A549 (cell line): ENCODE measurements at regions not wholly inside any gene's neighbourhood (a gene's known extent, or its start where the extent isn't known, plus 50 kb on each side); places are given as distances from the start of the nearest gene placed in this dataset.

Source experiments
- ATAC-seq, 2 experiments: fragments of 200-7000 bp in 1 of 2; fragments of >200 bp in 1 of 2; cut with Nextera tagmentation in 1 of 2; cut with Tn5 transposase in 1 of 2; 3 replicates each; pipeline versions ENCODE4 v1.8.0 to v1.9.1; 2018 to 2020; ENCODE audit warnings: mild to moderate bottlenecking in 1 of 2, moderate library complexity in 1 of 2
- CTCF ChIA-PET: fragments of 300-600 bp; sonication (Branson Sonifier 250); formaldehyde crosslinking; extraction: SDS; loops from one replicate; lab custom pipeline; 2021; ENCODE audit warnings: antibody characterized with exemption, inconsistent platforms; lab: Yijun Ruan, JAX
- POLR2A ChIA-PET: fragments of 350-600 bp; formaldehyde crosslinking; extraction: SDS; loops from one replicate; lab custom pipeline; 2021; ENCODE audit warnings: antibody characterized with exemption, inconsistent platforms; lab: Yijun Ruan, JAX
- DNase-seq, 2 experiments: peaks; one replicate each; pipeline versions ENCODE4 v3.0.0 to v3.0.0-alpha.2; 2011 to 2016; ENCODE audit warnings: low read depth in 1 of 2, low spot score in 1 of 2
- FAIRE-seq: peaks from 2 replicates; lab custom pipeline; 2011; peaks lifted over from hg19 to GRCh38; lab: Jason Lieb, UNC
- H3K27ac ChIP-seq, 2 experiments: fragments of >200 bp; sonication (Bioruptor Twin); formaldehyde crosslinking; 3 replicates each; pipeline ENCODE4 v1.5.1; 2016 to 2017
- H3K4me1 ChIP-seq: fragments of >200 bp; sonication (Bioruptor Twin); formaldehyde crosslinking; 3 replicates; pipeline ENCODE4 v1.6.1; 2016
- H3K4me2 ChIP-seq: fragments of >200 bp; sonication (Bioruptor Twin); formaldehyde crosslinking; 3 replicates; pipeline ENCODE4 v1.6.1; 2016
- H3K4me3 ChIP-seq: fragments of >200 bp; sonication (Bioruptor Twin); formaldehyde crosslinking; 3 replicates; pipeline ENCODE4 v1.5.1; 2016
- H3K9me3 ChIP-seq: fragments of >200 bp; sonication (Bioruptor Twin); formaldehyde crosslinking; 3 replicates; pipeline ENCODE4 v1.6.1; 2016
- CBX2 ChIP-seq: fragments of 200-600 bp; sonication (generic); IDR thresholded peaks from 2 replicates; pipeline ENCODE4 v1.6.1; 2016; ENCODE audit warnings: low read depth, mild to moderate bottlenecking, borderline replicate concordance
- CBX8 ChIP-seq: fragments of 200-600 bp; sonication (generic); IDR thresholded peaks from 2 replicates; pipeline ENCODE4 v1.6.1; 2016
- CHD4 ChIP-seq: fragments of 200-600 bp; sonication (generic); IDR thresholded peaks from 2 replicates; pipeline ENCODE4 v1.6.1; 2016; ENCODE audit warnings: antibody characterized with exemption, mild to moderate bottlenecking, borderline replicate concordance
- EHMT2 ChIP-seq: fragments of 200-600 bp; sonication (generic); IDR thresholded peaks from 2 replicates; pipeline ENCODE4 v1.6.1; 2016; ENCODE audit warnings: antibody characterized with exemption, low read depth, mild to moderate bottlenecking, moderate library complexity
- ESRRA ChIP-seq: fragments of 150-350 bp; IDR thresholded peaks from 2 replicates; pipeline ENCODE4 v1.6.1; 2014; ENCODE audit warnings: mild to moderate bottlenecking, low read length, borderline replicate concordance
- FOSB ChIP-seq: fragments of 250-450 bp; sonication (Bioruptor Pico); IDR thresholded peaks from 2 replicates; pipeline ENCODE4 v1.5.0; 2020; ENCODE audit warnings: mild to moderate bottlenecking, moderate library complexity
- FOSL2 ChIP-seq, 2 experiments: fragments of 450-650 bp in 1 of 2; fragments of >200 bp in 1 of 2; sonication (Bioruptor Twin) in 1 of 2; formaldehyde crosslinking; IDR thresholded peaks; 2 replicates each; pipeline versions ENCODE4 v1.5.0 to v1.6.1; 2016 to 2020; ENCODE audit warnings: mild to moderate bottlenecking in 1 of 2, moderate library complexity in 1 of 2
- FOXS1 ChIP-seq: fragments of 250-450 bp; sonication (Bioruptor Pico); IDR thresholded peaks from 2 replicates; pipeline ENCODE4 v1.5.0; 2020; ENCODE audit warnings: mild to moderate bottlenecking, moderate library complexity
- GATA3 ChIP-seq: IDR thresholded peaks from 2 replicates; pipeline ENCODE4 v1.6.1; 2012; ENCODE audit warnings: borderline replicate concordance
- HOXB5 ChIP-seq: fragments of 250-450 bp; sonication (Bioruptor Pico); IDR thresholded peaks from 2 replicates; pipeline ENCODE4 v1.5.0; 2020; ENCODE audit warnings: mild to moderate bottlenecking, moderate library complexity
- MYC ChIP-seq: IDR thresholded peaks from 2 replicates; pipeline ENCODE4 v1.6.1; 2012; ENCODE audit warnings: mild to moderate bottlenecking, inconsistent platforms, low read length, improper control_type of control experiment, borderline replicate concordance
- NPAS2 ChIP-seq: fragments of 250-450 bp; sonication (Bioruptor Pico); IDR thresholded peaks from 2 replicates; pipeline ENCODE4 v1.8.0; 2022; ENCODE audit warnings: mild to moderate bottlenecking, moderate library complexity, borderline replicate concordance
- RARB ChIP-seq: fragments of 250-450 bp; sonication (Bioruptor Pico); IDR thresholded peaks from 2 replicates; pipeline ENCODE4 v1.8.0; 2021; ENCODE audit warnings: mild to moderate bottlenecking, moderate library complexity
- RFX5 ChIP-seq: fragments of 450-650 bp; IDR thresholded peaks from 2 replicates; pipeline ENCODE4 v1.7.1; 2014; ENCODE audit warnings: antibody characterized with exemption, mild to moderate bottlenecking, moderate library complexity
- RNF2 ChIP-seq: fragments of 200-600 bp; sonication (generic); IDR thresholded peaks from 2 replicates; pipeline ENCODE4 v1.6.1; 2016; ENCODE audit warnings: low read depth, mild to moderate bottlenecking, antibody characterized with exemption, moderate library complexity, borderline replicate concordance
- ZNF302 ChIP-seq: fragments of 250-450 bp; sonication (Bioruptor Pico); IDR thresholded peaks from 2 replicates; pipeline ENCODE4 v1.9.0; 2021; ENCODE audit warnings: inconsistent platforms, mild to moderate bottlenecking, moderate library complexity
- WGBS: methylation state at CpG from one replicate; pipeline ENCODE4 v1.1.6; 2017; ENCODE audit errors: missing lambda C conversion rate; 5-methylcytosine and 5-hydroxymethylcytosine counted together
- TF ChIP-seq, protein P1 (sequence below): fragments of 450-650 bp; IDR thresholded peaks from 2 replicates; pipeline ENCODE4 v1.6.1; 2014; ENCODE audit warnings: antibody characterized with exemption
- TF ChIP-seq, protein P2 (sequence below): fragments of >200 bp; sonication (Bioruptor Twin); formaldehyde crosslinking; IDR thresholded peaks from 3 replicates; pipeline ENCODE4 v1.5.1; 2016
- TF ChIP-seq, protein P3 (sequence below): IDR thresholded peaks from 2 replicates; pipeline ENCODE4 v1.6.1; 2012

DNA sequence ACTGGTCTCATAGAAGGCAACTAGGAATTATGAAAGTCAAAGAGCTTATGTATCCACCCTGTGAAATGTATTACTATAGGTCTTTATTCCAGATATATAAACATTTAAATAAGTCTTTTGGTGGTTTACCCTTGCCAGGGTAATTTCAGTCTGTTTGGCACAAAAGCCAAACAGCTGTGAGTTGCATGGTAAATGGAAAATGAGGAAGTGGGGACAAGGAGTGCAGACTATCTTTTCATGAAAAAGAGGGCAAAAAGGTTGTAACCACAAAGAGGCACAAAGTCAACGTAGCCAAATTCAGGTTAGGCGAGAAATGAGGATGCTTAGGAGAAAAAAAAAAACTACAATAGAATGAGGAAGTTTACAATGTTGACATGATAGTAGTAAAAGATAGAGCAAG, 492.3 kb upstream of the PRMT6 start (continued):
- TF ChIP-seq RARB = no peak
- TF ChIP-seq, all 56 proteins: peak for 0

DNA sequence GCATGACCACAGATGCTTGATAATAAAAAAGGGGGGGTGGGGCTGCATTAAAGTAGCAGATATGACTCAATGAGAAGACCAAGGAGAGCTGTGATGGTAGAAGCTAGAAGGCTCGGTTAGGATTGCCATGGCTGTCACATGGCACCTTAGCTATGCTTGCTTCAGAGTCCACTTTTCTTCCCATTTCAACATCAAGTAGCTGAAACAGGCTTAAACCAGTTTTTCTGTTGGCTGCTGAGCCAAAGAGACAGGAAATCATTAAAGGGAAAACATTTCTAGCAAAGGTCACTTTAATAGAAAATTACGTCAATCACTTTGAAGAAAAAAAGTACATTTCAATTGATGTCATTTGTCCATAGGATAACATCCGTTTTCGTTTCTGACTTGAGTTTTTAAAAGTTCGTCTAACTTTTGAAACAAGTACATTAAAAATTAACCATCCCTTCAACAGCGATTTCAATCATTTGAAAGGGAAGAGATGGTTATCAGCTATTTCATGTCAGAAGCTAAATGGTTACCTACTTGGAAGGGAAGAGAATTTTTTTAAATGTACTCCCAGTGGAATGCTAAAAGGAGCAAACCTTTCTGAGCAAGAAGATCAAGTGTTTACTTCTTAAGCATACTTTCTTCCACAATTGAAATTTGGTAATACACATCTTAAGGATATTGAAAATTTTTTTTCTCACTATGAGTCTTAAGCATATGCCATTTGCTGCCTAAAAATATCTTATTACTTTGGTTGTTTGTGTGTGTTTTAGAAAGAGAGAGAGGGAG, 488.1 kb upstream of the PRMT6 start:
- H3K4me2 ChIP-seq = no peak overlapping the region
- ChIA-PET CTCF (no interaction called here), POLR2A (no interaction called here)
- ATAC-seq = no peak
- no peak for DNase-seq
- 0% methylated on average over 6 of the region's 6 CpGs for WGBS
- H3K9me3 ChIP-seq = no peaks in the 10 kb centered on the region
- H3K4me3 ChIP-seq = no peak overlapping the region
- H3K4me1 ChIP-seq = no peaks in the 10 kb centered on the region
- FAIRE-seq = no peak
- TF ChIP-seq, protein P1, sequence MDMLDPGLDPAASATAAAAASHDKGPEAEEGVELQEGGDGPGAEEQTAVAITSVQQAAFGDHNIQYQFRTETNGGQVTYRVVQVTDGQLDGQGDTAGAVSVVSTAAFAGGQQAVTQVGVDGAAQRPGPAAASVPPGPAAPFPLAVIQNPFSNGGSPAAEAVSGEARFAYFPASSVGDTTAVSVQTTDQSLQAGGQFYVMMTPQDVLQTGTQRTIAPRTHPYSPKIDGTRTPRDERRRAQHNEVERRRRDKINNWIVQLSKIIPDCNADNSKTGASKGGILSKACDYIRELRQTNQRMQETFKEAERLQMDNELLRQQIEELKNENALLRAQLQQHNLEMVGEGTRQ = no peak
- TF ChIP-seq MYC = no peak
- no peak for TF ChIP-seq CHD4
- TF ChIP-seq CBX8 = no peak
- TF ChIP-seq EHMT2 = no peak
- TF ChIP-seq ESRRA = no peak
- no peak for TF ChIP-seq RFX5
- TF ChIP-seq FOSB (CRISPR knock-in tag) = no peak
- TF ChIP-seq NPAS2 (CRISPR knock-in tag) = no peak
- no peak for TF ChIP-seq CBX2
- no peak for TF ChIP-seq ZNF302 (CRISPR knock-in tag)
- no peak for TF ChIP-seq HOXB5 (CRISPR knock-in tag)
- H3K27ac ChIP-seq = no peak overlapping the region

DNA sequence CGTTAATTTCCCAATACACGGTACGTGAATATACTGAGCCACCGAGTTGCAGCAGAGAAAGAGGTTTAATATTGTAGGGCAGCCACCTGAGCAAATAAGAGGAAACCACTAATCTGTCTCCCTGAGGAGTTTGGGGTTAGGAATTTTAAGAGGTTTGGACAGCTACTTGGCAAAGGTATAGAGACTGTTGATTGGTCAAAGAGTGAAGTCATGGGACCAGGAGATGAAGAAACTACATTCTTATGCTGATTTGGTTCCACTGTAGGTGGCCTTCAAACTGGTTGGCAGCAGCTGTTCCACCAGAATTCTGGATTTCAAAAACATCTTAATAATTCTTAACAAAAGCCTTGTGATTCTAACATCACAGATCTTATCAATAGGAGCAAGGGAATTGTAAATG, 485.4 kb upstream of the PRMT6 start:
- POLR2A ChIA-PET = no interaction called here
- H3K9me3 ChIP-seq = no peaks in the 10 kb centered on the region
- H3K4me2 ChIP-seq = no peak overlapping the region
- ATAC-seq (no peak), DNase-seq (no peak), FAIRE-seq (no peak)
- TF ChIP-seq FOXS1 (CRISPR knock-in tag) (no peak), FOSL2 (IDR thresholded peaks at IDR 0.05) (no peak), FOSL2 (CRISPR knock-in tag; IDR thresholded peaks at IDR 0.05) (no peak), RARB (no peak), RNF2 (no peak), GATA3 (no peak)
- TF ChIP-seq, protein P2, sequence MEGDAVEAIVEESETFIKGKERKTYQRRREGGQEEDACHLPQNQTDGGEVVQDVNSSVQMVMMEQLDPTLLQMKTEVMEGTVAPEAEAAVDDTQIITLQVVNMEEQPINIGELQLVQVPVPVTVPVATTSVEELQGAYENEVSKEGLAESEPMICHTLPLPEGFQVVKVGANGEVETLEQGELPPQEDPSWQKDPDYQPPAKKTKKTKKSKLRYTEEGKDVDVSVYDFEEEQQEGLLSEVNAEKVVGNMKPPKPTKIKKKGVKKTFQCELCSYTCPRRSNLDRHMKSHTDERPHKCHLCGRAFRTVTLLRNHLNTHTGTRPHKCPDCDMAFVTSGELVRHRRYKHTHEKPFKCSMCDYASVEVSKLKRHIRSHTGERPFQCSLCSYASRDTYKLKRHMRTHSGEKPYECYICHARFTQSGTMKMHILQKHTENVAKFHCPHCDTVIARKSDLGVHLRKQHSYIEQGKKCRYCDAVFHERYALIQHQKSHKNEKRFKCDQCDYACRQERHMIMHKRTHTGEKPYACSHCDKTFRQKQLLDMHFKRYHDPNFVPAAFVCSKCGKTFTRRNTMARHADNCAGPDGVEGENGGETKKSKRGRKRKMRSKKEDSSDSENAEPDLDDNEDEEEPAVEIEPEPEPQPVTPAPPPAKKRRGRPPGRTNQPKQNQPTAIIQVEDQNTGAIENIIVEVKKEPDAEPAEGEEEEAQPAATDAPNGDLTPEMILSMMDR = no peak
- TF ChIP-seq, protein P3, sequence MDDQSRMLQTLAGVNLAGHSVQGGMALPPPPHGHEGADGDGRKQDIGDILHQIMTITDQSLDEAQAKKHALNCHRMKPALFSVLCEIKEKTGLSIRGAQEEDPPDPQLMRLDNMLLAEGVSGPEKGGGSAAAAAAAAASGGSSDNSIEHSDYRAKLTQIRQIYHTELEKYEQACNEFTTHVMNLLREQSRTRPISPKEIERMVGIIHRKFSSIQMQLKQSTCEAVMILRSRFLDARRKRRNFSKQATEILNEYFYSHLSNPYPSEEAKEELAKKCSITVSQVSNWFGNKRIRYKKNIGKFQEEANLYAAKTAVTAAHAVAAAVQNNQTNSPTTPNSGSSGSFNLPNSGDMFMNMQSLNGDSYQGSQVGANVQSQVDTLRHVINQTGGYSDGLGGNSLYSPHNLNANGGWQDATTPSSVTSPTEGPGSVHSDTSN = no peak
- 6% methylated on average over 4 of the region's 4 CpGs for WGBS
- CTCF ChIA-PET = no interaction called here
- H3K27ac ChIP-seq = no peak overlapping the region
- H3K4me3 ChIP-seq = no peak overlapping the region
- no peaks in the 10 kb centered on the region for H3K4me1 ChIP-seq
